Ovary (tissue), 7 donors: ENCODE measurements at regions not wholly inside any gene's neighbourhood (a gene's known extent, or its start where the extent isn't known, plus 50 kb on each side); places are given as distances from the start of the nearest gene placed in this dataset.

Experiments
- DNase-seq, 5 donors: peaks; one replicate each; pipeline ENCODE4 v3.0.0-alpha.2; 2019 to 2020
- H3K27ac ChIP-seq, 2 donors: fragments of 200-600 bp; one replicate each; pipeline versions ENCODE4 v1.5.1 to v1.8.0; 2019 to 2022
- H3K27me3 ChIP-seq: fragments of 200-600 bp; one replicate; pipeline ENCODE4 v1.8.0; 2022
- H3K36me3 ChIP-seq: fragments of 200-600 bp; sonication (generic); one replicate; pipeline ENCODE4 v1.5.1; 2019
- H3K4me1 ChIP-seq: one replicate; pipeline ENCODE4 v1.8.1; 2013; ENCODE audit warnings: mild to moderate bottlenecking, moderate library complexity; ENCODE audit not compliant: insufficient read depth
- H3K4me3 ChIP-seq: fragments of 200-600 bp; sonication (generic); one replicate; pipeline ENCODE4 v1.5.1; 2017
- H3K9me3 ChIP-seq, 2 donors: fragments of 200-600 bp in 1 of 2; sonication (generic) in 1 of 2; one replicate each; pipeline versions ENCODE4 v1.5.1 to v1.8.1; 2013 to 2019; ENCODE audit warnings: mild to moderate bottlenecking in 1 of 2, moderate library complexity in 1 of 2
- CTCF ChIP-seq, 3 donors: fragments of 450-650 bp in 2 of 3; fragments of 200-600 bp in 1 of 3; IDR thresholded peaks; one replicate each; pipeline versions ENCODE4 v1.5.1 to v1.8.0; 2016 to 2022; ENCODE audit warnings: antibody characterized with exemption in 3 of 3, mild to moderate bottlenecking in 1 of 3
- EP300 ChIP-seq: sonication (generic); formaldehyde crosslinking; IDR thresholded peaks from one replicate; pipeline ENCODE4 v1.6.1; 2017; ENCODE audit warnings: antibody characterized with exemption
- POLR2A ChIP-seq: fragments of 450-650 bp; IDR thresholded peaks from one replicate; pipeline ENCODE4 v1.6.1; 2017; ENCODE audit warnings: antibody characterized with exemption, mild to moderate bottlenecking, moderate library complexity
- WGBS, 3 donors: extraction: QIAGEN DNeasy Blood & Tissue Kit in 1 of 3; methylation state at CpG; one replicate each; pipeline versions ENCODE4 v1.1.5 to v1.1.7; 2013 to 2017; 5-methylcytosine and 5-hydroxymethylcytosine counted together
- intact Hi-C, 4 donors: fragments of 100-400 bp; cut with DNase I; formaldehyde crosslinking; loops; one replicate each; pipeline versions ENCODE4 v1.11.0 to v1.15.1; 2022 to 2023
- donor health status: DM: no; HTN: no; CAD: no; lungs with moderate emphysema.
- donor health status: DM: no; HTN: no; CAD: no.
- donor health status: Bipolar disorder and iron deficiency.
- donor health status: DM: no; HTN: no; CAD: no.
- donor health status: DM: yes; HTN: yes; CAD: no.

GRCh38 chr6:170030821-170031471 is 259.9 kb downstream of the DLL1 start:
- no peaks in the 10 kb centered on the region for H3K4me1 ChIP-seq
- H3K9me3 ChIP-seq = no peaks in the 10 kb centered on the region
- intact Hi-C loops = no loop called here
- 85 to 89% (median 88%) methylated on average over 15 to 16 of the region's 16 CpGs for WGBS, 3 donors
- no peaks in the 10 kb centered on the region for H3K27me3 ChIP-seq
- no peak overlapping the region for H3K4me3 ChIP-seq
- TF ChIP-seq CTCF (IDR thresholded peaks at IDR 0.05) (no peak), POLR2A (no peak), EP300 (no peak)
- DNase-seq = peak in 2 of 5 donors; percentile 6 to 23
- H3K36me3 ChIP-seq = no peaks in the 10 kb centered on the region
- no peak overlapping the region for H3K27ac ChIP-seq

- no peaks in the 10 kb centered on the region for H3K27me3 ChIP-seq
- DNase-seq = peak in 1 of 5 donors; percentile 2
- H3K4me3 ChIP-seq = no peak overlapping the region
- 81 to 89% (median 85%) methylated on average over 12 of the region's 12 CpGs for WGBS, 3 donors
- no peaks in the 10 kb centered on the region for H3K9me3 ChIP-seq
- H3K4me1 ChIP-seq = no peaks in the 10 kb centered on the region
- intact Hi-C loops = no loop called here
- TF ChIP-seq CTCF (IDR thresholded peaks at IDR 0.05) = no peak
- TF ChIP-seq EP300 = no peak
- TF ChIP-seq POLR2A = no peak
- no peak overlapping the region for H3K27ac ChIP-seq
- H3K36me3 ChIP-seq = no peaks in the 10 kb centered on the region
Measured at GRCh38 chr6:170030284-170030815, 260.5 kb downstream of the DLL1 start.

GRCh38 chr6:170029416-170030283 is 261.2 kb downstream of the DLL1 start:
- no peaks in the 10 kb centered on the region for H3K4me1 ChIP-seq
- no peaks in the 10 kb centered on the region for H3K36me3 ChIP-seq
- intact Hi-C loops = no loop called here
- TF ChIP-seq EP300 (no peak), POLR2A (no peak), CTCF (IDR thresholded peaks at IDR 0.05) (no peak)
- H3K27ac ChIP-seq = no peak overlapping the region
- peak in 1 of 5 donors; percentile 5 for DNase-seq
- WGBS, 3 donors = 79 to 88% (median 86%) methylated on average over 21 to 23 of the region's 23 CpGs
- H3K27me3 ChIP-seq = no peaks in the 10 kb centered on the region
- no peak overlapping the region for H3K4me3 ChIP-seq
- no peaks in the 10 kb centered on the region for H3K9me3 ChIP-seq

- intact Hi-C loops = no loop called here
- Histone ChIP-seq H3K36me3 (no peaks in the 10 kb centered on the region), H3K27ac (no peak overlapping the region), H3K4me1 (no peaks in the 10 kb centered on the region), H3K27me3 (no peaks in the 10 kb centered on the region), H3K9me3 (no peaks in the 10 kb centered on the region), H3K4me3 (no peak overlapping the region)
- 74 to 82% (median 77%) methylated on average over 23 of the region's 23 CpGs for WGBS, 3 donors
- no peak for TF ChIP-seq POLR2A
- TF ChIP-seq CTCF (IDR thresholded peaks at IDR 0.05) = no peak
- no peak for TF ChIP-seq EP300
- DNase-seq = peak in 2 of 5 donors; percentile 11 to 21
Measured at GRCh38 chr6:170028629-170029345, 262.1 kb downstream of the DLL1 start.
